B cell (primary cell): ENCODE measurements at regions not wholly inside any gene's neighbourhood (a gene's known extent, or its start where the extent isn't known, plus 50 kb on each side); places are given as distances from the start of the nearest gene placed in this dataset.

Experiments
- ATAC-seq: fragments of 200-7000 bp; cut with Tn5 transposase; one replicate; pipeline ENCODE4 v1.10.0; 2021; ENCODE audit warnings: low read depth, mild to moderate bottlenecking, moderate number of reproducible peaks, moderate library complexity
- CTCF ChIA-PET: fragments of 350-600 bp; sonication (Branson Sonifier 250); formaldehyde crosslinking; loops from one replicate; lab custom pipeline; 2021; ENCODE audit warnings: antibody characterized with exemption, inconsistent platforms; lab: Charles Lee
- POLR2A ChIA-PET: fragments of 350-600 bp; sonication (Branson Sonifier 250); formaldehyde crosslinking; loops from one replicate; lab custom pipeline; 2021; ENCODE audit warnings: antibody characterized with exemption; lab: Charles Lee
- DNase-seq: peaks from one replicate; pipeline ENCODE4 v3.0.0; 2013
- H2AFZ ChIP-seq: 2 replicates; pipeline ENCODE4 v1.6.1; 2012; ENCODE audit warnings: mild to moderate bottlenecking, low read depth, low read length; ENCODE audit not compliant: insufficient read depth, poor library complexity, severe bottlenecking
- H3K27ac ChIP-seq, 2 donors: 1 replicate in 1 of 2; 2 replicates in 1 of 2; pipeline ENCODE4 v1.5.1; 2012 to 2013; ENCODE audit warnings: low read length in 2 of 2, mild to moderate bottlenecking in 2 of 2, moderate library complexity in 1 of 2
- H3K27me3 ChIP-seq, 4 experiments: fragments of 200-600 bp in 1 of 4; sonication (generic) in 1 of 4; replicated peaks in 1 of 4; 1 replicate in 2 of 4; 2 replicates in 2 of 4; pipeline versions ENCODE4 v1.6.1 to v1.7.0; 2013 to 2016; ENCODE audit warnings: low read length in 3 of 4, mild to moderate bottlenecking in 2 of 4, mixed read lengths in 1 of 4, moderate library complexity in 1 of 4; ENCODE audit not compliant: insufficient read depth in 4 of 4, control insufficient read depth in 3 of 4; ENCODE audit errors: control extremely low read depth in 1 of 4
- H3K36me3 ChIP-seq, 2 experiments: replicated peaks in 1 of 2; 1 replicate in 1 of 2; 2 replicates in 1 of 2; pipeline versions ENCODE4 v1.6.1 to v1.7.1; 2013; ENCODE audit warnings: low read length in 1 of 2; ENCODE audit not compliant: insufficient read depth in 2 of 2, control insufficient read depth in 1 of 2; ENCODE audit errors: control extremely low read depth in 1 of 2, extremely low read depth in 1 of 2
- H3K4me1 ChIP-seq, 2 donors: fragments of 200-600 bp in 1 of 2; sonication (generic) in 1 of 2; 1 replicate in 1 of 2; 2 replicates in 1 of 2; pipeline versions ENCODE4 v1.5.1 to v1.6.1; 2013 to 2017; ENCODE audit warnings: low read length in 2 of 2; ENCODE audit not compliant: control insufficient read depth in 2 of 2, insufficient read depth in 2 of 2
- H3K4me2 ChIP-seq: replicated peaks from 2 replicates; pipeline ENCODE3; 2012; ENCODE audit warnings: mild to moderate bottlenecking, low read depth, low read length; ENCODE audit not compliant: poor library complexity, severe bottlenecking
- H3K4me3 ChIP-seq, 5 experiments: fragments of 200-600 bp in 1 of 5; sonication (generic) in 1 of 5; 1 replicate in 3 of 5; 2 replicates in 2 of 5; pipeline versions ENCODE4 v1.5.1 to v1.7.0; 2011 to 2016; ENCODE audit warnings: low read length in 4 of 5, mild to moderate bottlenecking in 4 of 5, low read depth in 2 of 5, control low read depth in 1 of 5, moderate library complexity in 1 of 5; ENCODE audit not compliant: insufficient read depth in 1 of 5; ENCODE audit errors: control extremely low read depth in 1 of 5, extremely low read depth in 1 of 5
- H3K79me2 ChIP-seq: fragments of 200-600 bp; sonication (generic); one replicate; pipeline ENCODE4 v1.6.0; 2016; ENCODE audit warnings: low read length; ENCODE audit not compliant: control insufficient read depth, insufficient read depth
- H3K9ac ChIP-seq: fragments of 200-600 bp; sonication (generic); 2 replicates; pipeline ENCODE4 v1.6.1; 2017; ENCODE audit warnings: mild to moderate bottlenecking, low read length, moderate library complexity
- H3K9me3 ChIP-seq, 3 donors: one replicate each; pipeline versions ENCODE4 v1.6.1 to v1.7.1; 2013; ENCODE audit warnings: low read length in 2 of 3; ENCODE audit not compliant: control insufficient read depth in 2 of 3, insufficient read depth in 1 of 3; ENCODE audit errors: control extremely low read depth in 1 of 3
- H4K20me1 ChIP-seq: 2 replicates; pipeline ENCODE4 v1.6.0; 2012; ENCODE audit warnings: mild to moderate bottlenecking, low read length; ENCODE audit not compliant: insufficient read depth, control insufficient read depth, poor library complexity, severe bottlenecking
- H3K27ac Mint-ChIP-seq: one replicate; pipeline ENCODE4 v1.8.0; 2021; ENCODE audit warnings: mixed read lengths
- H3K27me3 Mint-ChIP-seq: one replicate; pipeline ENCODE4 v1.8.0; 2021; ENCODE audit warnings: mixed read lengths
- H3K4me1 Mint-ChIP-seq: one replicate; pipeline ENCODE4 v1.8.0; 2021; ENCODE audit warnings: mixed read lengths
- H3K4me3 Mint-ChIP-seq: one replicate; pipeline ENCODE4 v1.8.0; 2021; ENCODE audit warnings: mixed read lengths
- H3K9me3 Mint-ChIP-seq: one replicate; pipeline ENCODE4 v1.8.0; 2022; ENCODE audit warnings: mixed read lengths; ENCODE audit not compliant: insufficient read depth
- EZH2 ChIP-seq: IDR thresholded peaks from 2 replicates; pipeline ENCODE4 v1.6.1; 2012; ENCODE audit warnings: borderline replicate concordance, low read depth, mild to moderate bottlenecking, moderate library complexity, low read length; ENCODE audit not compliant: insufficient read depth, poor library complexity, severe bottlenecking
- WGBS: methylation state at CpG from one replicate; pipeline ENCODE4 v1.1.5; 2013; ENCODE audit warnings: missing lambda C conversion rate; ENCODE audit not compliant: insufficient coverage; 5-methylcytosine and 5-hydroxymethylcytosine counted together
- intact Hi-C: fragments of 100-400 bp; cut with micrococcal nuclease; formaldehyde crosslinking; loops from one replicate; pipeline ENCODE4 v1.10.0; 2022
- TF ChIP-seq, protein P1 (sequence below): fragments of 200-600 bp; IDR thresholded peaks from one replicate; pipeline ENCODE4 v1.8.0; 2022; ENCODE audit warnings: antibody characterized with exemption, mild to moderate bottlenecking

DNA sequence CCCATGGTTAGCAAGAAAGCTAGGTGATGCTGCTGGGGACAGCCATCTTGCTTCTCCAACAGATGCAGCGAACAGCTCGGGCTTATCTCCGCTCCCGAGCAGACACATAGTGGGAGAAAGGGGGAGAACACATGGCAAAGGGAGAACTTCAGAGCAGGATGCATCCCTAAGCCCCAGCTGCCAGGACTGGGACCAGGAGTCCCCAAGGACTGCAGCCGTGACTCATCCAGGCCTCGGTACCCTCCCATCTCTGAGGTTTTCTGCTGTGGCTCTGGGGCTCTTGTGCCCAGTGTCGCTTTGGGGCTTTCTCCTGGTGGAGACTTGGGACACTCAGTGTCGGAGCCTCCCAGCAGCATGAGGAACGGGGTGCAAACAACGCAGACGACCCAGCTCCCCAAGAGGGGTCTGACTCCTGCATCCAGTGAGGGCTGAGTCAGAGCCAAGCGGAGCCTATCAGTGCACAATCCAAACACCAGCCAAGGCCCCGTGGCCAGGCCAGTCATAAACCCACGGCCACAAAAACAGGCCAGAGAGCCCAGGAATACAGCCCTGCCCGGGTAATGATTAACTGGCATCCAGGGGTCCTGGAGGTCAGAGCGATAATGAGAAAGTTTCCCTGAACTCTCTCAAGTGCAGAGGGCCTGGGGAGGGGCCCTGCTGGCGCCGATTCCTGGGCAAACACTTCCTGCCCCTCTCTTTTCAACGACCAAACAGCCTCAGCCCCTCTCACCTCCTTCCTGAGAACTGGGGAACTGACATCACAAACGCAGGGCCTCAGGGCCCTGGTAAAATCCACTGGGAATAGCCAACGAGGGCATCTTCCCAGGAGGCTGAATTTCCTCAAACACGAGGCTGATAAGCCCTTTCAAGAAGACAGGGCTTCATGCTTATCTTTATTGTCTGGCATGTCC is 202.9 kb downstream of the USP12 start:
- Histone ChIP-seq H3K9ac (no peak overlapping the region), H2AFZ (no peak overlapping the region), H3K9me3 (no peaks in the 10 kb centered on the region), H3K4me2 (no peak overlapping the region), H3K4me3 (no peak overlapping the region), H3K79me2 (no peaks in the 10 kb centered on the region), H3K36me3 (no peaks in the 10 kb centered on the region), H3K4me1 (peaks cover 0 to 3% of the 10 kb centered on the region in 2 donors), H3K27ac (no peak overlapping the region), H4K20me1 (no peaks in the 10 kb centered on the region), H3K27me3 (no peaks in the 10 kb centered on the region)
- no peak for ATAC-seq
- intact Hi-C loops = no loop called here
- Mint-ChIP-seq H3K9me3 (no peaks in the 10 kb centered on the region), H3K27me3 (peaks cover 4% of the 10 kb centered on the region), H3K4me3 (no peak overlapping the region), H3K27ac (no peak overlapping the region), H3K4me1 (peaks cover 9% of the 10 kb centered on the region)
- TF ChIP-seq, protein P1, sequence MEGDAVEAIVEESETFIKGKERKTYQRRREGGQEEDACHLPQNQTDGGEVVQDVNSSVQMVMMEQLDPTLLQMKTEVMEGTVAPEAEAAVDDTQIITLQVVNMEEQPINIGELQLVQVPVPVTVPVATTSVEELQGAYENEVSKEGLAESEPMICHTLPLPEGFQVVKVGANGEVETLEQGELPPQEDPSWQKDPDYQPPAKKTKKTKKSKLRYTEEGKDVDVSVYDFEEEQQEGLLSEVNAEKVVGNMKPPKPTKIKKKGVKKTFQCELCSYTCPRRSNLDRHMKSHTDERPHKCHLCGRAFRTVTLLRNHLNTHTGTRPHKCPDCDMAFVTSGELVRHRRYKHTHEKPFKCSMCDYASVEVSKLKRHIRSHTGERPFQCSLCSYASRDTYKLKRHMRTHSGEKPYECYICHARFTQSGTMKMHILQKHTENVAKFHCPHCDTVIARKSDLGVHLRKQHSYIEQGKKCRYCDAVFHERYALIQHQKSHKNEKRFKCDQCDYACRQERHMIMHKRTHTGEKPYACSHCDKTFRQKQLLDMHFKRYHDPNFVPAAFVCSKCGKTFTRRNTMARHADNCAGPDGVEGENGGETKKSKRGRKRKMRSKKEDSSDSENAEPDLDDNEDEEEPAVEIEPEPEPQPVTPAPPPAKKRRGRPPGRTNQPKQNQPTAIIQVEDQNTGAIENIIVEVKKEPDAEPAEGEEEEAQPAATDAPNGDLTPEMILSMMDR = no peak
- no peak for TF ChIP-seq EZH2
- POLR2A ChIA-PET = no interaction called here
- no peak for DNase-seq
- CTCF ChIA-PET = interaction anchor here (1.5 kb wide), 1 partner anchor 16 kb away, joined by 4 read pairs; no protein-coding TSS in a partner anchor
- 61% methylated on average over 21 of the region's 22 CpGs for WGBS
